Keratinocyte (primary cell): ENCODE measurements at regions not wholly inside any gene's neighbourhood (a gene's known extent, or its start where the extent isn't known, plus 50 kb on each side); places are given as distances from the start of the nearest gene placed in this dataset.

Source experiments
- DNase-seq: peaks from one replicate; pipeline ENCODE4 v3.0.0-alpha.2; 2011; ENCODE audit warnings: low read depth, missing footprints, low spot score
- FAIRE-seq: peaks from 2 replicates; lab custom pipeline; 2011; peaks lifted over from hg19 to GRCh38; lab: Jason Lieb, UNC
- H2AFZ ChIP-seq: 2 replicates; pipeline ENCODE4 v1.6.0; 2012; ENCODE audit warnings: low read length, control low read depth, inconsistent platforms; ENCODE audit not compliant: control insufficient read depth
- H3K27ac ChIP-seq: 2 replicates; pipeline ENCODE4 v1.5.1; 2011; ENCODE audit warnings: low read length; ENCODE audit not compliant: control insufficient read depth, insufficient read depth
- H3K27me3 ChIP-seq: 3 replicates; pipeline ENCODE4 v1.6.0; 2011; ENCODE audit warnings: low read length; ENCODE audit not compliant: control insufficient read depth, insufficient read depth; ENCODE audit errors: extremely low read depth
- H3K36me3 ChIP-seq, 2 experiments: 2 replicates in 1 of 2; 3 replicates in 1 of 2; pipeline ENCODE4 v1.5.1; 2011; ENCODE audit warnings: low read length in 2 of 2, mild to moderate bottlenecking in 1 of 2; ENCODE audit not compliant: control insufficient read depth in 2 of 2, insufficient read depth in 2 of 2; ENCODE audit errors: extremely low read depth in 1 of 2
- H3K4me1 ChIP-seq: 3 replicates; pipeline ENCODE4 v1.5.1; 2011; ENCODE audit warnings: low read length; ENCODE audit not compliant: control insufficient read depth, insufficient read depth; ENCODE audit errors: extremely low read depth
- H3K4me2 ChIP-seq: 3 replicates; pipeline ENCODE4 v1.6.0; 2011; ENCODE audit warnings: low read depth, low read length; ENCODE audit not compliant: control insufficient read depth, insufficient read depth; ENCODE audit errors: extremely low read depth
- H3K4me3 ChIP-seq, 3 experiments: fragments of 200-600 bp in 1 of 3; sonication (generic) in 1 of 3; 2 replicates in 2 of 3; 3 replicates in 1 of 3; pipeline ENCODE4 v1.5.1; 2011 to 2016; ENCODE audit warnings: low read length in 3 of 3, mild to moderate bottlenecking in 3 of 3, control low read depth in 2 of 3, inconsistent platforms in 1 of 3, low read depth in 1 of 3, mixed read lengths in 1 of 3, mixed run types in 1 of 3, moderate library complexity in 1 of 3; ENCODE audit not compliant: control insufficient read depth in 2 of 3, insufficient read depth in 2 of 3; ENCODE audit errors: extremely low read depth in 1 of 3
- H3K79me2 ChIP-seq: 2 replicates; pipeline ENCODE4 v1.6.0; 2012; ENCODE audit warnings: low read length; ENCODE audit not compliant: control insufficient read depth, insufficient read depth
- H3K9ac ChIP-seq: 3 replicates; pipeline ENCODE4 v1.6.0; 2011; ENCODE audit warnings: low read length; ENCODE audit not compliant: control insufficient read depth, insufficient read depth; ENCODE audit errors: extremely low read depth
- H3K9me1 ChIP-seq: 3 replicates; pipeline ENCODE4 v1.6.0; 2011; ENCODE audit warnings: low read length; ENCODE audit not compliant: control insufficient read depth, insufficient read depth; ENCODE audit errors: extremely low read depth
- H3K9me3 ChIP-seq: 2 replicates; pipeline ENCODE4 v1.5.1; 2012; ENCODE audit warnings: low read depth, low read length; ENCODE audit not compliant: control insufficient read depth
- H4K20me1 ChIP-seq: 3 replicates; pipeline ENCODE4 v1.6.0; 2011; ENCODE audit warnings: low read length; ENCODE audit not compliant: control insufficient read depth, insufficient read depth; ENCODE audit errors: extremely low read depth
- CTCF ChIP-seq, 3 experiments: IDR thresholded peaks in 1 of 3; conservative IDR thresholded peaks in 1 of 3; optimal IDR thresholded peaks in 1 of 3; 2 replicates in 2 of 3; 3 replicates in 1 of 3; pipeline versions ENCODE3 to v1.5.1; 2011; ENCODE audit warnings: low read length in 3 of 3, mild to moderate bottlenecking in 3 of 3, moderate library complexity in 2 of 3, control low read depth in 1 of 3, inconsistent platforms in 1 of 3; ENCODE audit not compliant: insufficient read depth in 2 of 3; ENCODE audit errors: extremely low read depth in 1 of 3
- EZH2 ChIP-seq: IDR thresholded peaks from one replicate; pipeline ENCODE4 v1.6.1; 2012; ENCODE audit warnings: inconsistent platforms, mild to moderate bottlenecking, low read length, moderate library complexity
- dilution Hi-C: fragments of 300-500 bp; cut with MboI; formaldehyde crosslinking; loops from one replicate; pipeline ENCODE4 v1.7.0; 2020; ENCODE audit warnings: low sequenced_read_pairs; ENCODE audit not compliant: extremely low pct_ligation_motif_present

GRCh38 chr14:95981965-95982364 is 57.2 kb upstream of the C14orf132 start:
- DNase-seq (no peak), FAIRE-seq (no peak)
- H3K4me1 ChIP-seq: no peaks in the 10 kb centered on the region
- H3K9me1 ChIP-seq: no peaks in the 10 kb centered on the region
- H3K4me2 ChIP-seq: no peak overlapping the region
- no peaks in the 10 kb centered on the region for H4K20me1 ChIP-seq
- dilution Hi-C loops: no loop called here
- no peak for TF ChIP-seq EZH2
- TF ChIP-seq CTCF (optimal IDR thresholded peaks at IDR 0.05 in 1 of 3, IDR thresholded peaks at IDR 0.05 in 1 of 3, conservative IDR thresholded peaks at IDR 0.05 in 1 of 3; ENCODE audit: extremely low read depth in 1 of 3, insufficient read depth in 2 of 3, low read length in 3 of 3): no peak
- no peak overlapping the region for H3K4me3 ChIP-seq
- no peak overlapping the region for H3K27ac ChIP-seq
- no peaks in the 10 kb centered on the region for H3K79me2 ChIP-seq
- H3K9ac ChIP-seq: no peak overlapping the region
- H3K36me3 ChIP-seq: no peaks in the 10 kb centered on the region
- H2AFZ ChIP-seq: no peak overlapping the region
- no peaks in the 10 kb centered on the region for H3K9me3 ChIP-seq
- no peaks in the 10 kb centered on the region for H3K27me3 ChIP-seq

- H3K9me3 ChIP-seq: no peaks in the 10 kb centered on the region
- H4K20me1 ChIP-seq: no peaks in the 10 kb centered on the region
- no peak overlapping the region for H3K9ac ChIP-seq
- H3K27ac ChIP-seq: no peak overlapping the region
- no peak overlapping the region for H3K4me2 ChIP-seq
- H2AFZ ChIP-seq: no peak overlapping the region
- DNase-seq (no peak), FAIRE-seq (no peak)
- H3K4me3 ChIP-seq: no peak overlapping the region
- dilution Hi-C loops: no loop called here
- no peaks in the 10 kb centered on the region for H3K27me3 ChIP-seq
- TF ChIP-seq EZH2 (no peak), CTCF (optimal IDR thresholded peaks at IDR 0.05 in 1 of 3, IDR thresholded peaks at IDR 0.05 in 1 of 3, conservative IDR thresholded peaks at IDR 0.05 in 1 of 3; ENCODE audit: extremely low read depth in 1 of 3, insufficient read depth in 2 of 3, low read length in 3 of 3) (no peak)
- no peaks in the 10 kb centered on the region for H3K9me1 ChIP-seq
- H3K36me3 ChIP-seq: no peaks in the 10 kb centered on the region
- no peaks in the 10 kb centered on the region for H3K79me2 ChIP-seq
- H3K4me1 ChIP-seq: no peaks in the 10 kb centered on the region
Measured at GRCh38 chr14:95984206-95984605, 55.0 kb upstream of the C14orf132 start.
